PC-3 (cell line): ENCODE measurements at regions not wholly inside any gene's neighbourhood (a gene's known extent, or its start where the extent isn't known, plus 50 kb on each side); places are given as distances from the start of the nearest gene placed in this dataset.

ENCODE experiments used
- EZH2 ChIP-seq: fragments of 300-600 bp; sonication (generic); IDR thresholded peaks from one replicate; pipeline ENCODE4 v1.6.1; 2017; ENCODE audit warnings: antibody characterized with exemption, mild to moderate bottlenecking, low read length; ENCODE audit not compliant: unreplicated experiment
- EZH2phosphoT487 ChIP-seq: fragments of 300-600 bp; sonication (generic); IDR thresholded peaks from 2 replicates; pipeline ENCODE4 v1.6.1; 2018; ENCODE audit warnings: mild to moderate bottlenecking, antibody characterized with exemption, low read length, borderline replicate concordance
- TF ChIP-seq, protein P1 (sequence below): fragments of 300-600 bp; sonication (generic); conservative IDR thresholded peaks from 2 replicates; pipeline ENCODE4 v1.5.1; 2017; ENCODE audit warnings: antibody characterized with exemption, low read depth, mild to moderate bottlenecking, low read length

DNA sequence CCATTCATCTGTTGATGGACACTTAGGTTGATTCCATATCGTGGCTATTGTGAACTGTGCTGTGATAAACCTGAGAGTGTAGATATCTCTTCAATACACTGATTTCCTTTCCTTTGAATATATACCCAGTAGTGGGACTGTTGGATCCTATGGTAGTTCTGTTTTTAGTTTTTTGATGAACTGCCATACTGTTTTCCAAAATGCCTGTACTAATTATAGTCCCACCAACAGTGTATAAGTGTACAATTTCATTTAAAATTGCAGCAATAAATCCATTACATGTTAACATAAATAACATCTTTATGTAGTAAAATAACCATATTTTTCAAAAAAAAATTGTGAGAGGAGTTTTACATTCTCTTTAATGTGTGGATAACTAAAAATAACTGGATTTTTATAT lies 65.0 kb upstream of the SYT9 start:
- TF ChIP-seq EZH2 (no peak), EZH2phosphoT487 (no peak)
- TF ChIP-seq, protein P1, sequence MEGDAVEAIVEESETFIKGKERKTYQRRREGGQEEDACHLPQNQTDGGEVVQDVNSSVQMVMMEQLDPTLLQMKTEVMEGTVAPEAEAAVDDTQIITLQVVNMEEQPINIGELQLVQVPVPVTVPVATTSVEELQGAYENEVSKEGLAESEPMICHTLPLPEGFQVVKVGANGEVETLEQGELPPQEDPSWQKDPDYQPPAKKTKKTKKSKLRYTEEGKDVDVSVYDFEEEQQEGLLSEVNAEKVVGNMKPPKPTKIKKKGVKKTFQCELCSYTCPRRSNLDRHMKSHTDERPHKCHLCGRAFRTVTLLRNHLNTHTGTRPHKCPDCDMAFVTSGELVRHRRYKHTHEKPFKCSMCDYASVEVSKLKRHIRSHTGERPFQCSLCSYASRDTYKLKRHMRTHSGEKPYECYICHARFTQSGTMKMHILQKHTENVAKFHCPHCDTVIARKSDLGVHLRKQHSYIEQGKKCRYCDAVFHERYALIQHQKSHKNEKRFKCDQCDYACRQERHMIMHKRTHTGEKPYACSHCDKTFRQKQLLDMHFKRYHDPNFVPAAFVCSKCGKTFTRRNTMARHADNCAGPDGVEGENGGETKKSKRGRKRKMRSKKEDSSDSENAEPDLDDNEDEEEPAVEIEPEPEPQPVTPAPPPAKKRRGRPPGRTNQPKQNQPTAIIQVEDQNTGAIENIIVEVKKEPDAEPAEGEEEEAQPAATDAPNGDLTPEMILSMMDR, result no peak
